K562 (cell line): ENCODE measurements at regions not wholly inside any gene's neighbourhood (a gene's known extent, or its start where the extent isn't known, plus 50 kb on each side); places are given as distances from the start of the nearest gene placed in this dataset.

Experiments
- ATAC-seq: fragments of 200-7000 bp; cut with Tn5 transposase; 3 replicates; pipeline ENCODE4 v1.9.1; 2020; ENCODE audit warnings: moderate library complexity
- BruUV-seq: library from RNA; stranded (reverse); fragments of 400-500 nt; replicated peaks from 2 replicates; lab custom pipeline; 2021; lab: Mats Ljungman, UMichigan
- CTCF ChIA-PET: fragments of 300-600 bp; formaldehyde crosslinking; extraction: SDS; loops from one replicate; lab custom pipeline; 2021; ENCODE audit warnings: low intra/inter-chr PET ratio; lab: Yijun Ruan, JAX
- POLR2A ChIA-PET: fragments of 300-600, 350-650 bp; sonication (Branson Sonifier 250); formaldehyde crosslinking; extraction: SDS; loops from one replicate; lab custom pipeline; 2021; ENCODE audit warnings: antibody characterized with exemption, inconsistent platforms; lab: Yijun Ruan, JAX
- DNase-seq, 4 experiments: peaks; one replicate each; pipeline versions ENCODE4 v3.0.0 to v3.0.0-alpha.2; 2011 to 2018; ENCODE audit warnings: low spot score in 3 of 4, mixed read lengths in 3 of 4; ENCODE audit errors: extremely low read depth in 1 of 4
- FAIRE-seq: peaks from 2 replicates; lab custom pipeline; 2011; peaks lifted over from hg19 to GRCh38; lab: Jason Lieb, UNC
- H2AFZ ChIP-seq: 2 replicates; pipeline ENCODE4 v1.6.0; 2011; ENCODE audit warnings: low read depth, low read length, control low read depth, inconsistent platforms
- H3K27ac ChIP-seq: fragments of 200-600 bp; 3 replicates; pipeline ENCODE4 v1.8.0; 2011; ENCODE audit warnings: low read depth, mild to moderate bottlenecking, control low read depth, inconsistent platforms, low read length, moderate library complexity, mixed read lengths; ENCODE audit errors: extremely low read depth
- H3K27me3 ChIP-seq, 2 experiments: fragments of 300-600 bp in 1 of 2; 2 replicates in 1 of 2; 3 replicates in 1 of 2; pipeline versions ENCODE4 v1.6.0 to v1.8.0; 2011; ENCODE audit warnings: inconsistent platforms in 2 of 2, low read length in 2 of 2, mild to moderate bottlenecking in 1 of 2, mixed read lengths in 1 of 2, moderate library complexity in 1 of 2; ENCODE audit not compliant: control insufficient read depth in 2 of 2, insufficient read depth in 2 of 2
- H3K36me3 ChIP-seq: fragments of 300-600 bp; 3 replicates; pipeline ENCODE4 v1.8.0; 2011; ENCODE audit warnings: mild to moderate bottlenecking, low read length, inconsistent platforms; ENCODE audit not compliant: control insufficient read depth, insufficient read depth
- H3K4me1 ChIP-seq, 2 experiments: fragments of 200-600 bp in 1 of 2; replicated peaks in 1 of 2; 2 replicates in 1 of 2; 3 replicates in 1 of 2; pipeline versions ENCODE4 v1.5.1 to v1.8.0; 2011; ENCODE audit warnings: inconsistent platforms in 2 of 2, low read length in 2 of 2, mild to moderate bottlenecking in 1 of 2, mixed read lengths in 1 of 2, moderate library complexity in 1 of 2; ENCODE audit not compliant: control insufficient read depth in 2 of 2, insufficient read depth in 2 of 2
- H3K4me2 ChIP-seq: 2 replicates; pipeline ENCODE4 v1.6.1; 2011; ENCODE audit warnings: low read length, control low read depth, inconsistent platforms, mixed read lengths; ENCODE audit not compliant: insufficient read depth
- H3K4me3 ChIP-seq: fragments of 200-600 bp; sonication (generic), shearing (Covaris generic); 2 replicates; pipeline ENCODE4 v1.5.1; 2016; ENCODE audit warnings: control low read depth, inconsistent platforms
- H3K79me2 ChIP-seq: fragments of 200-600 bp; 3 replicates; pipeline ENCODE4 v1.8.0; 2011; ENCODE audit warnings: low read length, inconsistent platforms; ENCODE audit not compliant: control insufficient read depth, insufficient read depth
- H3K9ac ChIP-seq, 2 experiments: 2 replicates each; pipeline versions ENCODE4 v1.6.0 to v1.6.1; 2011; ENCODE audit warnings: low read depth in 2 of 2, low read length in 2 of 2, control low read depth in 1 of 2, inconsistent platforms in 1 of 2, mild to moderate bottlenecking in 1 of 2, mixed read lengths in 1 of 2; ENCODE audit not compliant: insufficient read depth in 1 of 2
- H3K9me1 ChIP-seq: one replicate; pipeline ENCODE4 v1.6.0; 2011; ENCODE audit warnings: inconsistent platforms, mild to moderate bottlenecking, low read length, moderate library complexity; ENCODE audit not compliant: control insufficient read depth, insufficient read depth
- H3K9me3 ChIP-seq: replicated peaks from 2 replicates; pipeline ENCODE4 v1.5.1; 2011; ENCODE audit warnings: low read depth, low read length, inconsistent platforms; ENCODE audit not compliant: control insufficient read depth, insufficient read depth
- H4K20me1 ChIP-seq: replicated peaks from 2 replicates; pipeline ENCODE4 v1.6.1; 2011; ENCODE audit warnings: low read length, inconsistent platforms, mixed read lengths; ENCODE audit not compliant: control insufficient read depth, insufficient read depth
- CBX5 ChIP-seq: IDR thresholded peaks from 2 replicates; pipeline ENCODE4 v1.6.1; 2014; ENCODE audit warnings: low read depth, borderline replicate concordance
- CEBPZ ChIP-seq: fragments of 150-350 bp; IDR thresholded peaks from 2 replicates; pipeline ENCODE4 v1.6.1; 2014; ENCODE audit warnings: low read depth, mild to moderate bottlenecking, low read length, borderline replicate concordance
- MXD1 ChIP-seq: fragments of 250-450 bp; sonication (Bioruptor Pico); IDR thresholded peaks from 2 replicates; pipeline ENCODE4 v1.8.0; 2021; ENCODE audit warnings: borderline replicate concordance, mild to moderate bottlenecking, moderate library complexity; ENCODE audit not compliant: poor library complexity, severe bottlenecking
- TBL1XR1 ChIP-seq, 2 experiments: IDR thresholded peaks; 2 replicates each; pipeline ENCODE4 v1.6.1; 2012; ENCODE audit warnings: improper control_type of control experiment in 2 of 2, low read length in 2 of 2, mild to moderate bottlenecking in 1 of 2
- ZNF146 ChIP-seq: IDR thresholded peaks from one replicate; pipeline ENCODE4 v1.6.1; 2018; ENCODE audit warnings: missing compliant biosample characterization; ENCODE audit not compliant: unreplicated experiment
- ZNF3 ChIP-seq: fragments of 250-450 bp; sonication (Bioruptor Pico); IDR thresholded peaks from 2 replicates; pipeline ENCODE4 v1.5.0; 2021; ENCODE audit warnings: mild to moderate bottlenecking, moderate library complexity
- ZNF445 ChIP-seq: fragments of 250-450 bp; sonication (Bioruptor Pico); IDR thresholded peaks from 2 replicates; pipeline ENCODE4 v1.4.0; 2020; ENCODE audit warnings: low read depth, mild to moderate bottlenecking, moderate library complexity
- ZNF589 ChIP-seq: fragments of 200-800 bp; sonication (Bioruptor generic); IDR thresholded peaks from 2 replicates; pipeline ENCODE4 v1.6.1; 2016; ENCODE audit warnings: low read depth, missing genetic modification characterization, missing compliant biosample characterization
- ZNF717 ChIP-seq: fragments of 250-450 bp; sonication (Bioruptor Pico); IDR thresholded peaks from 2 replicates; pipeline ENCODE4 v1.5.0; 2021
- ZNF76 ChIP-seq: fragments of 250-450 bp; sonication (Bioruptor Pico); IDR thresholded peaks from 2 replicates; pipeline ENCODE4 v1.4.0; 2020; ENCODE audit warnings: mild to moderate bottlenecking, moderate library complexity, borderline replicate concordance
- WGBS: fragments of 100-300 bp; shearing (Covaris generic); methylation state at CpG from one replicate; pipeline ENCODE4 v1.1.6; 2016; ENCODE audit warnings: low coverage, mixed read lengths; ENCODE audit not compliant: insufficient coverage; ENCODE audit errors: missing lambda C conversion rate; 5-methylcytosine and 5-hydroxymethylcytosine counted together
- in situ Hi-C: fragments of 300-500 bp; cut with MboI; formaldehyde crosslinking; loops from 4 replicates; pipeline ENCODE4 v1.15.0; 2018; ENCODE audit warnings: inconsistent platforms, mixed read lengths
- intact Hi-C: fragments of 100-400 bp; cut with micrococcal nuclease; formaldehyde crosslinking; loops from 2 replicates; pipeline ENCODE4 v1.14.2; 2022
- TF ChIP-seq, protein P1 (sequence below): sonication (generic); IDR thresholded peaks from 2 replicates; pipeline ENCODE4 v1.6.1; 2016
- TF ChIP-seq, protein P2 (sequence below): sonication (generic); formaldehyde crosslinking; IDR thresholded peaks from 2 replicates; pipeline ENCODE4 v1.8.1; 2022; ENCODE audit warnings: missing genetic modification reagents

- FAIRE-seq = no peak
- no peak for TF ChIP-seq ZNF445 (CRISPR knock-in tag)
- TF ChIP-seq ZNF146 = no peak
- TF ChIP-seq CBX5 = no peak
- TF ChIP-seq, protein P1, sequence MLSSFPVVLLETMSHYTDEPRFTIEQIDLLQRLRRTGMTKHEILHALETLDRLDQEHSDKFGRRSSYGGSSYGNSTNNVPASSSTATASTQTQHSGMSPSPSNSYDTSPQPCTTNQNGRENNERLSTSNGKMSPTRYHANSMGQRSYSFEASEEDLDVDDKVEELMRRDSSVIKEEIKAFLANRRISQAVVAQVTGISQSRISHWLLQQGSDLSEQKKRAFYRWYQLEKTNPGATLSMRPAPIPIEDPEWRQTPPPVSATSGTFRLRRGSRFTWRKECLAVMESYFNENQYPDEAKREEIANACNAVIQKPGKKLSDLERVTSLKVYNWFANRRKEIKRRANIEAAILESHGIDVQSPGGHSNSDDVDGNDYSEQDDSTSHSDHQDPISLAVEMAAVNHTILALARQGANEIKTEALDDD = no peak
- TF ChIP-seq ZNF717 = no peak
- no peak for TF ChIP-seq MXD1 (CRISPR knock-in tag)
- TF ChIP-seq, protein P2, sequence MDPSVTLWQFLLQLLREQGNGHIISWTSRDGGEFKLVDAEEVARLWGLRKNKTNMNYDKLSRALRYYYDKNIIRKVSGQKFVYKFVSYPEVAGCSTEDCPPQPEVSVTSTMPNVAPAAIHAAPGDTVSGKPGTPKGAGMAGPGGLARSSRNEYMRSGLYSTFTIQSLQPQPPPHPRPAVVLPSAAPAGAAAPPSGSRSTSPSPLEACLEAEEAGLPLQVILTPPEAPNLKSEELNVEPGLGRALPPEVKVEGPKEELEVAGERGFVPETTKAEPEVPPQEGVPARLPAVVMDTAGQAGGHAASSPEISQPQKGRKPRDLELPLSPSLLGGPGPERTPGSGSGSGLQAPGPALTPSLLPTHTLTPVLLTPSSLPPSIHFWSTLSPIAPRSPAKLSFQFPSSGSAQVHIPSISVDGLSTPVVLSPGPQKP = no peak
- no peak for TF ChIP-seq ZNF589 (CRISPR knock-in tag)
- no peak for TF ChIP-seq TBL1XR1 (IDR thresholded peaks at IDR 0.05; ENCODE audit: low read length in 2 of 2)
- TF ChIP-seq ZNF76 (CRISPR knock-in tag) = no peak
- no peak for TF ChIP-seq CEBPZ
- no peak for TF ChIP-seq ZNF3 (CRISPR knock-in tag)
These were observed 155.7 kb upstream of the SASH1 start for GRCh38 chr6:148186916-148187315.

More at GRCh38 chr6:148186916-148187315, 155.7 kb upstream of the SASH1 start:
- DNase-seq (no peak), ATAC-seq (no peak)
- Histone ChIP-seq H3K27me3 (peaks cover 3 to 7% of the 10 kb centered on the region in 2 experiments; a peak in 1 of 5 replicates), H3K79me2 (no peaks in the 10 kb centered on the region), H3K36me3 (no peaks in the 10 kb centered on the region), H3K4me3 (no peak overlapping the region), H4K20me1 (no peaks in the 10 kb centered on the region), H3K4me1 (no peaks in the 10 kb centered on the region), H3K27ac (no peak overlapping the region), H3K4me2 (no peak overlapping the region), H3K9me3 (no peaks in the 10 kb centered on the region), H3K9me1 (no peaks in the 10 kb centered on the region), H2AFZ (no peak overlapping the region), H3K9ac (no peak overlapping the region)
- CTCF ChIA-PET = no interaction called here
- POLR2A ChIA-PET = no interaction called here
- BruUV-seq = no TSS peak
- intact Hi-C loops (no loop called here), in situ Hi-C loops (no loop called here)
- 7% methylated on average over 5 of the region's 5 CpGs for WGBS
